ENCODE measurements at regions not wholly inside any gene's neighbourhood (a gene's known extent, or its start where the extent isn't known, plus 50 kb on each side); places are given as distances from the start of the nearest gene placed in this dataset.

GRCh38 chr4:124803641-124804040, 91.1 kb upstream of the ANKRD50 start:
- Histone ChIP-seq H3K27ac (ENCODE audit: low read length) (no peak overlapping the region), H3K4me3 (ENCODE audit: low read depth in 1 of 2, low read length in 2 of 2) (no peak overlapping the region), H3K27me3 (ENCODE audit: low read depth, low read length) (no peaks in the 10 kb centered on the region), H3K4me1 (ENCODE audit: control insufficient read depth in 1 of 2, insufficient read depth in 2 of 2, low read length in 2 of 2) (no peaks in the 10 kb centered on the region), H3K36me3 (ENCODE audit: control insufficient read depth in 1 of 2, insufficient read depth in 2 of 2, low read length in 2 of 2) (no peaks in the 10 kb centered on the region), H3K9me3 (ENCODE audit: control insufficient read depth in 1 of 2, low read length in 2 of 2) (no peaks in the 10 kb centered on the region)

- H3K36me3 ChIP-seq (ENCODE audit: control insufficient read depth in 1 of 2, insufficient read depth in 2 of 2, low read length in 2 of 2), result no peaks in the 10 kb centered on the region
- H3K4me1 ChIP-seq (ENCODE audit: control insufficient read depth in 1 of 2, insufficient read depth in 2 of 2, low read length in 2 of 2), result no peaks in the 10 kb centered on the region
- H3K27ac ChIP-seq (ENCODE audit: low read length), result no peak overlapping the region
- no peaks in the 10 kb centered on the region for H3K27me3 ChIP-seq (ENCODE audit: low read depth, low read length)
- no peak overlapping the region for H3K4me3 ChIP-seq (ENCODE audit: low read depth in 1 of 2, low read length in 2 of 2)
- no peaks in the 10 kb centered on the region for H3K9me3 ChIP-seq (ENCODE audit: control insufficient read depth in 1 of 2, low read length in 2 of 2)
Measured at GRCh38 chr4:124803026-124803425, 90.5 kb upstream of the ANKRD50 start.

GRCh38 chr4:124797223-124797622, 84.7 kb upstream of the ANKRD50 start:
- Histone ChIP-seq H3K9me3 (ENCODE audit: control insufficient read depth in 1 of 2, low read length in 2 of 2) (no peaks in the 10 kb centered on the region), H3K4me3 (ENCODE audit: low read depth in 1 of 2, low read length in 2 of 2) (no peak overlapping the region), H3K4me1 (ENCODE audit: control insufficient read depth in 1 of 2, insufficient read depth in 2 of 2, low read length in 2 of 2) (no peaks in the 10 kb centered on the region), H3K27me3 (ENCODE audit: low read depth, low read length) (no peaks in the 10 kb centered on the region), H3K27ac (ENCODE audit: low read length) (no peak overlapping the region), H3K36me3 (ENCODE audit: control insufficient read depth in 1 of 2, insufficient read depth in 2 of 2, low read length in 2 of 2) (no peaks in the 10 kb centered on the region)

- Histone ChIP-seq H3K4me1 (ENCODE audit: control insufficient read depth in 1 of 2, insufficient read depth in 2 of 2, low read length in 2 of 2) (no peaks in the 10 kb centered on the region), H3K27me3 (ENCODE audit: low read depth, low read length) (no peaks in the 10 kb centered on the region), H3K4me3 (ENCODE audit: low read depth in 1 of 2, low read length in 2 of 2) (no peak overlapping the region), H3K9me3 (ENCODE audit: control insufficient read depth in 1 of 2, low read length in 2 of 2) (no peaks in the 10 kb centered on the region), H3K36me3 (ENCODE audit: control insufficient read depth in 1 of 2, insufficient read depth in 2 of 2, low read length in 2 of 2) (no peaks in the 10 kb centered on the region), H3K27ac (ENCODE audit: low read length) (no peak overlapping the region)
Measured at GRCh38 chr4:124790471-124790870, 77.9 kb upstream of the ANKRD50 start.

GRCh38 chr4:124786634-124787033, 74.1 kb upstream of the ANKRD50 start:
- H3K27ac ChIP-seq (ENCODE audit: low read length), result no peak overlapping the region
- no peaks in the 10 kb centered on the region for H3K4me1 ChIP-seq (ENCODE audit: control insufficient read depth in 1 of 2, insufficient read depth in 2 of 2, low read length in 2 of 2)
- no peaks in the 10 kb centered on the region for H3K36me3 ChIP-seq (ENCODE audit: control insufficient read depth in 1 of 2, insufficient read depth in 2 of 2, low read length in 2 of 2)
- H3K9me3 ChIP-seq (ENCODE audit: control insufficient read depth in 1 of 2, low read length in 2 of 2), result no peaks in the 10 kb centered on the region
- no peak overlapping the region for H3K4me3 ChIP-seq (ENCODE audit: low read depth in 1 of 2, low read length in 2 of 2)
- no peaks in the 10 kb centered on the region for H3K27me3 ChIP-seq (ENCODE audit: low read depth, low read length)

- Histone ChIP-seq H3K4me3 (ENCODE audit: low read depth in 1 of 2, low read length in 2 of 2) (no peak overlapping the region), H3K27me3 (ENCODE audit: low read depth, low read length) (no peaks in the 10 kb centered on the region), H3K36me3 (ENCODE audit: control insufficient read depth in 1 of 2, insufficient read depth in 2 of 2, low read length in 2 of 2) (no peaks in the 10 kb centered on the region), H3K4me1 (ENCODE audit: control insufficient read depth in 1 of 2, insufficient read depth in 2 of 2, low read length in 2 of 2) (no peaks in the 10 kb centered on the region), H3K27ac (ENCODE audit: low read length) (no peak overlapping the region), H3K9me3 (ENCODE audit: control insufficient read depth in 1 of 2, low read length in 2 of 2) (no peaks in the 10 kb centered on the region)
Measured at GRCh38 chr4:124785645-124786044, 73.1 kb upstream of the ANKRD50 start.

- H3K36me3 ChIP-seq (ENCODE audit: control insufficient read depth in 1 of 2, insufficient read depth in 2 of 2, low read length in 2 of 2), result no peaks in the 10 kb centered on the region
Measured at GRCh38 chr4:124783847-124784246, 71.3 kb upstream of the ANKRD50 start.

GRCh38 chr4:124777007-124777406, 64.5 kb upstream of the ANKRD50 start:
- Histone ChIP-seq H3K27ac (ENCODE audit: low read length) (no peak overlapping the region), H3K4me1 (ENCODE audit: control insufficient read depth in 1 of 2, insufficient read depth in 2 of 2, low read length in 2 of 2) (no peaks in the 10 kb centered on the region), H3K4me3 (ENCODE audit: low read depth in 1 of 2, low read length in 2 of 2) (no peak overlapping the region), H3K27me3 (ENCODE audit: low read depth, low read length) (no peaks in the 10 kb centered on the region), H3K9me3 (ENCODE audit: control insufficient read depth in 1 of 2, low read length in 2 of 2) (peaks cover 0 to 5% of the 10 kb centered on the region in 2 donors), H3K36me3 (ENCODE audit: control insufficient read depth in 1 of 2, insufficient read depth in 2 of 2, low read length in 2 of 2) (no peaks in the 10 kb centered on the region)

More at GRCh38 chr4:124783847-124784246, 71.3 kb upstream of the ANKRD50 start:
- no peak overlapping the region for H3K4me3 ChIP-seq (ENCODE audit: low read depth in 1 of 2, low read length in 2 of 2)
- no peaks in the 10 kb centered on the region for H3K4me1 ChIP-seq (ENCODE audit: control insufficient read depth in 1 of 2, insufficient read depth in 2 of 2, low read length in 2 of 2)
- no peak overlapping the region for H3K27ac ChIP-seq (ENCODE audit: low read length)
- no peaks in the 10 kb centered on the region for H3K9me3 ChIP-seq (ENCODE audit: control insufficient read depth in 1 of 2, low read length in 2 of 2)
- H3K27me3 ChIP-seq (ENCODE audit: low read depth, low read length), result no peaks in the 10 kb centered on the region

GRCh38 chr4:124768596-124769365, 56.2 kb upstream of the ANKRD50 start:
- Histone ChIP-seq H3K4me3 (ENCODE audit: low read depth in 1 of 2, low read length in 2 of 2) (no peak overlapping the region), H3K27ac (ENCODE audit: low read length) (no peak overlapping the region), H3K36me3 (ENCODE audit: control insufficient read depth in 1 of 2, insufficient read depth in 2 of 2, low read length in 2 of 2) (no peaks in the 10 kb centered on the region), H3K27me3 (ENCODE audit: low read depth, low read length) (no peaks in the 10 kb centered on the region), H3K9me3 (ENCODE audit: control insufficient read depth in 1 of 2, low read length in 2 of 2) (no peaks in the 10 kb centered on the region), H3K4me1 (ENCODE audit: control insufficient read depth in 1 of 2, insufficient read depth in 2 of 2, low read length in 2 of 2) (no peaks in the 10 kb centered on the region)

- Histone ChIP-seq H3K4me1 (ENCODE audit: control insufficient read depth in 1 of 2, insufficient read depth in 2 of 2, low read length in 2 of 2) (no peaks in the 10 kb centered on the region), H3K27me3 (ENCODE audit: low read depth, low read length) (no peaks in the 10 kb centered on the region), H3K36me3 (ENCODE audit: control insufficient read depth in 1 of 2, insufficient read depth in 2 of 2, low read length in 2 of 2) (no peaks in the 10 kb centered on the region)
Measured at GRCh38 chr4:124762956-124763355, 50.4 kb upstream of the ANKRD50 start.

More at GRCh38 chr4:124762956-124763355, 50.4 kb upstream of the ANKRD50 start:
- no peak overlapping the region for H3K27ac ChIP-seq (ENCODE audit: low read length)
- H3K4me3 ChIP-seq (ENCODE audit: low read depth in 1 of 2, low read length in 2 of 2), result no peak overlapping the region
- no peaks in the 10 kb centered on the region for H3K9me3 ChIP-seq (ENCODE audit: control insufficient read depth in 1 of 2, low read length in 2 of 2)

Data from muscle layer of duodenum (tissue), 2 donors.